ENCODE measurements at regions not wholly inside any gene's neighbourhood (a gene's known extent, or its start where the extent isn't known, plus 50 kb on each side); places are given as distances from the start of the nearest gene placed in this dataset.
"Not testable (repeated sequence)": the region's sequence is repeated elsewhere in the genome, so short reads cannot be mapped to it uniquely, and the experiment has no call there.

GRCh38 chr22:22193923-22194322 lies 50.7 kb upstream of the VPREB1 start:
- DNase-seq: no peak

- not testable (repeated sequence) for DNase-seq
Observed at GRCh38 chr22:22193462-22193861, 51.1 kb upstream of the VPREB1 start.

GRCh38 chr22:22193006-22193405 lies 51.6 kb upstream of the VPREB1 start:
- not testable (repeated sequence) for DNase-seq

GRCh38 chr22:22189796-22190195 lies 54.8 kb upstream of the VPREB1 start:
- not testable (repeated sequence) for DNase-seq

- not testable (repeated sequence) for DNase-seq
Observed at GRCh38 chr22:22187863-22188262, 56.7 kb upstream of the VPREB1 start.

GRCh38 chr22:22187299-22187698 lies 57.3 kb upstream of the VPREB1 start:
- no peak for DNase-seq

GRCh38 chr22:22185844-22186499 lies 58.6 kb upstream of the VPREB1 start:
- DNase-seq: no peak

GRCh38 chr22:22185217-22185616 lies 59.4 kb upstream of the VPREB1 start:
- DNase-seq: no peak

GRCh38 chr22:22184277-22184807 lies 60.2 kb upstream of the VPREB1 start:
- DNase-seq: no peak

- DNase-seq: no peak
Observed at GRCh38 chr22:22182990-22183264, 61.7 kb upstream of the VPREB1 start.

GRCh38 chr22:22182218-22182989 lies 62.2 kb upstream of the VPREB1 start:
- DNase-seq: no peak

- DNase-seq: no peak
Observed at GRCh38 chr22:22181341-22181850, 63.2 kb upstream of the VPREB1 start.

- DNase-seq: no peak
Observed at GRCh38 chr22:22180738-22181285, 63.8 kb upstream of the VPREB1 start.

- no peak for DNase-seq
Observed at GRCh38 chr22:22179858-22180257, 64.7 kb upstream of the VPREB1 start.

GRCh38 chr22:22178992-22179391 lies 65.6 kb upstream of the VPREB1 start:
- no peak for DNase-seq

- no peak for DNase-seq
Observed at GRCh38 chr22:22178355-22178965, 66.1 kb upstream of the VPREB1 start.

- no peak for DNase-seq
Observed at GRCh38 chr22:22176929-22177616, 67.5 kb upstream of the VPREB1 start.

- DNase-seq: not testable (repeated sequence)
Observed at GRCh38 chr22:22172896-22173628, 71.5 kb upstream of the VPREB1 start.

GRCh38 chr22:22171357-22172218 lies 73.0 kb upstream of the VPREB1 start:
- no peak for DNase-seq

- DNase-seq: no peak
Observed at GRCh38 chr22:22169923-22170322, 74.7 kb upstream of the VPREB1 start.
